Mesenchymal stem cell (in vitro differentiated cells and primary cell): ENCODE measurements at regions not wholly inside any gene's neighbourhood (a gene's known extent, or its start where the extent isn't known, plus 50 kb on each side); places are given as distances from the start of the nearest gene placed in this dataset.

Experiments used
- DNase-seq: peaks from one replicate; pipeline ENCODE4 v3.0.0-alpha.2; 2013
- H2AFZ ChIP-seq: one replicate; pipeline ENCODE4 v1.6.1; 2013; ENCODE audit warnings: low read depth, mild to moderate bottlenecking, control low read depth, inconsistent platforms, low read length, moderate library complexity
- H2AK5ac ChIP-seq: 2 replicates; pipeline ENCODE4 v1.6.1; 2013; ENCODE audit warnings: low read length, moderate library complexity, mild to moderate bottlenecking, inconsistent platforms; ENCODE audit not compliant: severe bottlenecking
- H2BK120ac ChIP-seq: one replicate; pipeline ENCODE4 v1.6.1; 2013; ENCODE audit warnings: low read depth, mild to moderate bottlenecking, inconsistent platforms, low read length, moderate library complexity
- H2BK12ac ChIP-seq, 2 experiments: one replicate each; pipeline ENCODE4 v1.6.1; 2013; ENCODE audit warnings: inconsistent platforms in 2 of 2, low read length in 2 of 2, mild to moderate bottlenecking in 2 of 2, moderate library complexity in 2 of 2, control low read depth in 1 of 2
- H2BK15ac ChIP-seq: one replicate; pipeline ENCODE4 v1.6.1; 2013; ENCODE audit warnings: mild to moderate bottlenecking, low read depth, inconsistent platforms; ENCODE audit not compliant: poor library complexity, severe bottlenecking
- H2BK5ac ChIP-seq: 2 replicates; pipeline ENCODE4 v1.6.1; 2013; ENCODE audit warnings: low read depth, mild to moderate bottlenecking, low read length, control low read depth, inconsistent platforms; ENCODE audit not compliant: poor library complexity, severe bottlenecking
- H3K14ac ChIP-seq, 2 experiments: one replicate each; pipeline ENCODE4 v1.6.1; 2013; ENCODE audit warnings: inconsistent platforms in 2 of 2, low read length in 2 of 2, control low read depth in 1 of 2, mild to moderate bottlenecking in 1 of 2, moderate library complexity in 1 of 2
- H3K18ac ChIP-seq, 2 experiments: one replicate each; pipeline ENCODE4 v1.6.1; 2013; ENCODE audit warnings: inconsistent platforms in 2 of 2, low read length in 2 of 2, control low read depth in 1 of 2, low read depth in 1 of 2, mild to moderate bottlenecking in 1 of 2
- H3K23ac ChIP-seq, 2 experiments: one replicate each; pipeline ENCODE4 v1.6.1; 2013; ENCODE audit warnings: inconsistent platforms in 2 of 2, low read length in 2 of 2, mild to moderate bottlenecking in 2 of 2, moderate library complexity in 2 of 2, control low read depth in 1 of 2
- H3K27ac ChIP-seq: 2 replicates; pipeline ENCODE4 v1.5.1; 2013; ENCODE audit warnings: mild to moderate bottlenecking, moderate library complexity, low read length, control low read depth, inconsistent platforms; ENCODE audit not compliant: poor library complexity, severe bottlenecking
- H3K27me3 ChIP-seq, 2 experiments: 2 replicates each; pipeline versions ENCODE4 v1.6.1 to v1.7.0; 2013; ENCODE audit warnings: low read length in 2 of 2, mild to moderate bottlenecking in 2 of 2, moderate library complexity in 2 of 2, control low read depth in 1 of 2, inconsistent platforms in 1 of 2; ENCODE audit not compliant: control insufficient read depth in 1 of 2, insufficient read depth in 1 of 2
- H3K36me3 ChIP-seq, 2 experiments: 2 replicates each; pipeline versions ENCODE4 v1.6.1 to v1.7.0; 2013; ENCODE audit warnings: low read length in 2 of 2, control low read depth in 1 of 2, inconsistent platforms in 1 of 2, low read depth in 1 of 2, mild to moderate bottlenecking in 1 of 2; ENCODE audit not compliant: insufficient read depth in 2 of 2, control insufficient read depth in 1 of 2
- H3K4ac ChIP-seq, 2 experiments: one replicate each; pipeline ENCODE4 v1.6.1; 2013; ENCODE audit warnings: inconsistent platforms in 2 of 2, low read length in 2 of 2, mild to moderate bottlenecking in 2 of 2, moderate library complexity in 2 of 2, control low read depth in 1 of 2, low read depth in 1 of 2
- H3K4me1 ChIP-seq: 2 replicates; pipeline ENCODE4 v1.6.1; 2013; ENCODE audit warnings: low read depth, low read length, control low read depth; ENCODE audit not compliant: control insufficient read depth, insufficient read depth
- H3K4me2 ChIP-seq: 2 replicates; pipeline ENCODE4 v1.6.1; 2013; ENCODE audit warnings: low read length, mild to moderate bottlenecking, inconsistent platforms; ENCODE audit not compliant: poor library complexity, severe bottlenecking
- H3K4me3 ChIP-seq, 2 experiments: 2 replicates each; pipeline versions ENCODE4 v1.5.1 to v1.7.0; 2013; ENCODE audit warnings: low read length in 2 of 2, mild to moderate bottlenecking in 2 of 2, control low read depth in 1 of 2, low read depth in 1 of 2; ENCODE audit not compliant: insufficient read depth in 1 of 2
- H3K79me1 ChIP-seq: replicated peaks from 2 replicates; pipeline ENCODE4 v1.6.1; 2013; ENCODE audit warnings: mild to moderate bottlenecking, control low read depth, low read length, inconsistent platforms; ENCODE audit not compliant: poor library complexity, severe bottlenecking
- H3K9ac ChIP-seq: 2 replicates; pipeline ENCODE4 v1.7.0; 2013; ENCODE audit warnings: mild to moderate bottlenecking, low read length, moderate library complexity
- H3K9me3 ChIP-seq: 2 replicates; pipeline ENCODE4 v1.7.0; 2013; ENCODE audit warnings: mild to moderate bottlenecking, low read length; ENCODE audit not compliant: control insufficient read depth
- H4K8ac ChIP-seq: one replicate; pipeline ENCODE4 v1.6.1; 2013; ENCODE audit warnings: inconsistent platforms, mild to moderate bottlenecking, low read length, moderate library complexity
- H4K91ac ChIP-seq: one replicate; pipeline ENCODE4 v1.6.1; 2013; ENCODE audit warnings: mild to moderate bottlenecking, low read length, inconsistent platforms
- WGBS: methylation state at CpG from one replicate; pipeline ENCODE4 v1.1.7; 2013; ENCODE audit warnings: mixed read lengths; 5-methylcytosine and 5-hydroxymethylcytosine counted together

DNA sequence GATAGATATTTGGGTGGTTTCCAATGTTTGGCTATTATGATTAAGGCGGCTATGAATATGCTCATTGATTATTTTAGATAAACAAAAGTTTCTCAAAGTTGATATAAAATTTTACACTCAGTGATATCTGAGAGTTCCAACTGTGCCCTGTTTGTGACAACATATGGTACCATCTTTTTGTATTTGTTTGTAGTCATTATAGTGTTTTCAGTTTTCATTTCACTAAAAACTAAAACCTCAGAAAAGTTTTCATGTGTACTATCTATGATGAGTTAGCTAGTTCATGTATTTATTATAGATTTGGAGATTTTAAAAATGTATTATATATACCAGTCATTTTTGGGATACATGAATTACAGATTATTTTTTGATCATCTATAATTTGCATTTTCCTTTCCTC, 1111.4 kb downstream of the CDH18 start:
- H3K27me3 ChIP-seq: no peaks in the 10 kb centered on the region
- H2BK15ac ChIP-seq: no peak overlapping the region
- no peaks in the 10 kb centered on the region for H3K9me3 ChIP-seq
- H2AFZ ChIP-seq: no peak overlapping the region
- no peak for DNase-seq
- no peak overlapping the region for H2BK5ac ChIP-seq
- H2BK12ac ChIP-seq: no peak overlapping the region
- H3K4me2 ChIP-seq: no peak overlapping the region
- WGBS: no CpG with 5 or more reads among the region's 1 CpG
- no peak overlapping the region for H2AK5ac ChIP-seq
- H4K91ac ChIP-seq: no peak overlapping the region
- H2BK120ac ChIP-seq: no peak overlapping the region
- H3K23ac ChIP-seq: no peak overlapping the region
- no peaks in the 10 kb centered on the region for H3K79me1 ChIP-seq
- H3K4me3 ChIP-seq: no peak overlapping the region
- no peak overlapping the region for H3K14ac ChIP-seq
- no peak overlapping the region for H3K4ac ChIP-seq
- H3K18ac ChIP-seq: no peak overlapping the region
- no peak overlapping the region for H3K9ac ChIP-seq
- no peak overlapping the region for H4K8ac ChIP-seq
- no peaks in the 10 kb centered on the region for H3K36me3 ChIP-seq
- H3K4me1 ChIP-seq: no peaks in the 10 kb centered on the region
- H3K27ac ChIP-seq: no peak overlapping the region

DNA sequence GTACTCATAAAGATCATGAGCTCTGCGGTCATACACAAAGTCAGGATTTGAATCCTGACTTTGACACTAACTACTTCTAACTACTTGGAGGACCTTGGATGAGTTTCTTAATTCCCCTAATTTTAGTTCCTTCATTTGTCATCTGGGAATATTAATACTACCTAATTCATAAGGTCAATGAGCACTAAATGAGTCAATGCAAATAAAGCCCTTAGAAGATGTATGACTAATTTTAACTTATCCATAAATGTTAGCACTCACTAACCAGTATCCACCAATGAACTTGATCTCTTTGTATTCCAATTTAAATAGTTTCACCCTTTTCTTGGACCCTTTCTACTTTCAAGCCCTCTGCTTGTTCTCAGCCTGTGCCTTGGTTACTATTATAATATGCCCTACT, 1106.4 kb downstream of the CDH18 start:
- WGBS: 100% methylated on average over 1 of the region's 1 CpG
- Histone ChIP-seq H3K9ac (no peak overlapping the region), H2BK12ac (no peak overlapping the region)

DNA sequence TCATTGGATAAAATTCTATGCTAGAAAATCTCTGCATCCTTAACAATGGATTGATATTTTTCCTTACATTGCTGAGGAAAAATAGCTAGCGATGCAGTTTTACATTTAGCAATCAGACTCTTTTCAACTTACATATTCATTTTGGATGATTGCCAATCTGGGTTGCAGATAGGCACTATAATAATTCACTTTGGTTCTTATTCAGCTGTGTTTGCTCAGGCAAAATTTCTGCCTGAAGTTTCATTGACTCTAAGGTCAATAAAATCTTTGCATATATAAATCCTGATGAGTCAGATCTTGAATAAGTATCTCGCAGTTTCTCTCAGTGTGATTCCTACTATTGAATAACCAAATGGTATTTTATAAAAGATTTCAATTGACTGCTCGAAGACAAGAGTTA, 1105.8 kb downstream of the CDH18 start:
- no CpG with 5 or more reads among the region's 3 CpGs for WGBS
- Histone ChIP-seq H3K9ac (no peak overlapping the region), H3K14ac (no peak overlapping the region), H3K4me2 (no peak overlapping the region), H2BK12ac (no peak overlapping the region), H4K91ac (no peak overlapping the region), H3K4me3 (no peak overlapping the region), H3K23ac (no peak overlapping the region), H3K9me3 (no peaks in the 10 kb centered on the region), H3K4ac (no peak overlapping the region), H2BK120ac (no peak overlapping the region), H2BK5ac (no peak overlapping the region), H2BK15ac (no peak overlapping the region), H4K8ac (no peak overlapping the region), H3K18ac (no peak overlapping the region), H3K27me3 (no peaks in the 10 kb centered on the region), H3K27ac (no peak overlapping the region), H2AFZ (no peak overlapping the region), H3K36me3 (no peaks in the 10 kb centered on the region), H2AK5ac (no peak overlapping the region), H3K4me1 (no peaks in the 10 kb centered on the region), H3K79me1 (no peaks in the 10 kb centered on the region)
- DNase-seq: no peak

More for the DNA sequence above, 1106.4 kb downstream of the CDH18 start:
- H4K8ac ChIP-seq: no peak overlapping the region
- H2BK5ac ChIP-seq: no peak overlapping the region
- H3K36me3 ChIP-seq: no peaks in the 10 kb centered on the region
- no peak overlapping the region for H4K91ac ChIP-seq
- H3K4me3 ChIP-seq: no peak overlapping the region
- no peak for DNase-seq
- no peak overlapping the region for H2BK120ac ChIP-seq
- no peak overlapping the region for H2BK15ac ChIP-seq
- H2AK5ac ChIP-seq: no peak overlapping the region
- no peak overlapping the region for H3K14ac ChIP-seq
- H3K23ac ChIP-seq: no peak overlapping the region
- no peak overlapping the region for H2AFZ ChIP-seq
- no peak overlapping the region for H3K27ac ChIP-seq
- H3K18ac ChIP-seq: no peak overlapping the region
- H3K9me3 ChIP-seq: no peaks in the 10 kb centered on the region
- no peaks in the 10 kb centered on the region for H3K79me1 ChIP-seq
- no peaks in the 10 kb centered on the region for H3K4me1 ChIP-seq
- no peak overlapping the region for H3K4me2 ChIP-seq
- no peaks in the 10 kb centered on the region for H3K27me3 ChIP-seq
- H3K4ac ChIP-seq: no peak overlapping the region

DNA sequence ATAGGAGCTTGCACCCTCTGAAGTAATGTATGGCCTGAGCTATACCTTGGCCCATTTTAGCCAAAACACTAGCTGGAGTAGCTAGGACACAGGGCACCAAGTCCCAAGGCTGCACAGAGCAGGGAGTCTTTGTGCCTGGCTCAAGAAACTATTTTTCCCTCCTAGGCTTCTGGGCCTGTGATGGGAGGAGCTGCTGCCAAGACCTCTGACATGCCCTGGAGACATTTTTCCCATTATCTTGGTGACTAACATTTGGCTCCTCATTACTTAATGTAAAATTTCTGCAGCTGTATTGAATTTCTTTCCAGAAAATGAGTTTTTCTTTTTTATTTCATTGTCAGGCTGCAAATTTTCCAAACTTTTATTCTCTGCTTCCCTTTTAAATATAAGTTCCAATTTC, 1099.2 kb downstream of the CDH18 start:
- no peak overlapping the region for H2AFZ ChIP-seq
- H3K9me3 ChIP-seq: peaks cover 14% of the 10 kb centered on the region
- no peak overlapping the region for H3K4me2 ChIP-seq
- H3K79me1 ChIP-seq: no peaks in the 10 kb centered on the region
- no peaks in the 10 kb centered on the region for H3K27me3 ChIP-seq
- no peak for DNase-seq
- no peak overlapping the region for H4K8ac ChIP-seq
- no peaks in the 10 kb centered on the region for H3K36me3 ChIP-seq
- no peak overlapping the region for H2BK15ac ChIP-seq
- no peak overlapping the region for H3K23ac ChIP-seq
- no peak overlapping the region for H3K27ac ChIP-seq
- no peak overlapping the region for H2BK5ac ChIP-seq
- no peak overlapping the region for H3K4me3 ChIP-seq
- no peak overlapping the region for H3K4ac ChIP-seq
- no peak overlapping the region for H3K14ac ChIP-seq
- H3K4me1 ChIP-seq: no peaks in the 10 kb centered on the region
- no peak overlapping the region for H3K9ac ChIP-seq
- H3K18ac ChIP-seq: no peak overlapping the region
- no peak overlapping the region for H2BK120ac ChIP-seq
- H2BK12ac ChIP-seq: no peak overlapping the region
- H2AK5ac ChIP-seq: no peak overlapping the region
- H4K91ac ChIP-seq: no peak overlapping the region
